A549 (cell line): ENCODE measurements at regions not wholly inside any gene's neighbourhood (a gene's known extent, or its start where the extent isn't known, plus 50 kb on each side); places are given as distances from the start of the nearest gene placed in this dataset.

ENCODE experiments used
- ATAC-seq, 2 experiments: fragments of 200-7000 bp in 1 of 2; fragments of >200 bp in 1 of 2; cut with Nextera tagmentation in 1 of 2; cut with Tn5 transposase in 1 of 2; 3 replicates each; pipeline versions ENCODE4 v1.8.0 to v1.9.1; 2018 to 2020; ENCODE audit warnings: mild to moderate bottlenecking in 1 of 2, moderate library complexity in 1 of 2
- CTCF ChIA-PET: fragments of 300-600 bp; sonication (Branson Sonifier 250); formaldehyde crosslinking; extraction: SDS; loops from one replicate; lab custom pipeline; 2021; ENCODE audit warnings: antibody characterized with exemption, inconsistent platforms; lab: Yijun Ruan, JAX
- POLR2A ChIA-PET: fragments of 350-600 bp; formaldehyde crosslinking; extraction: SDS; loops from one replicate; lab custom pipeline; 2021; ENCODE audit warnings: antibody characterized with exemption, inconsistent platforms; lab: Yijun Ruan, JAX
- DNase-seq, 2 experiments: peaks; one replicate each; pipeline versions ENCODE4 v3.0.0 to v3.0.0-alpha.2; 2011 to 2016; ENCODE audit warnings: low read depth in 1 of 2, low spot score in 1 of 2
- FAIRE-seq: peaks from 2 replicates; lab custom pipeline; 2011; peaks lifted over from hg19 to GRCh38; lab: Jason Lieb, UNC
- H3K27ac ChIP-seq, 2 experiments: fragments of >200 bp; sonication (Bioruptor Twin); formaldehyde crosslinking; 3 replicates each; pipeline ENCODE4 v1.5.1; 2016 to 2017
- H3K4me1 ChIP-seq: fragments of >200 bp; sonication (Bioruptor Twin); formaldehyde crosslinking; 3 replicates; pipeline ENCODE4 v1.6.1; 2016
- H3K4me2 ChIP-seq: fragments of >200 bp; sonication (Bioruptor Twin); formaldehyde crosslinking; 3 replicates; pipeline ENCODE4 v1.6.1; 2016
- H3K4me3 ChIP-seq: fragments of >200 bp; sonication (Bioruptor Twin); formaldehyde crosslinking; 3 replicates; pipeline ENCODE4 v1.5.1; 2016
- H3K9me3 ChIP-seq: fragments of >200 bp; sonication (Bioruptor Twin); formaldehyde crosslinking; 3 replicates; pipeline ENCODE4 v1.6.1; 2016
- BHLHE40 ChIP-seq: IDR thresholded peaks from 2 replicates; pipeline ENCODE4 v1.6.1; 2012; ENCODE audit warnings: low read depth, low read length, inconsistent platforms
- CEBPB ChIP-seq, 2 experiments: fragments of >200 bp in 1 of 2; sonication (Bioruptor Twin) in 1 of 2; formaldehyde crosslinking in 1 of 2; IDR thresholded peaks; 2 replicates each; pipeline ENCODE4 v1.6.1; 2012 to 2016
- CHD2 ChIP-seq: fragments of 150-350 bp; IDR thresholded peaks from 2 replicates; pipeline ENCODE4 v1.6.1; 2014; ENCODE audit warnings: low read length; ENCODE audit not compliant: partially characterized antibody
- E2F6 ChIP-seq: IDR thresholded peaks from 2 replicates; pipeline ENCODE4 v1.6.1; 2012; ENCODE audit warnings: low read depth, borderline replicate concordance
- EHMT2 ChIP-seq: fragments of 200-600 bp; sonication (generic); IDR thresholded peaks from 2 replicates; pipeline ENCODE4 v1.6.1; 2016; ENCODE audit warnings: antibody characterized with exemption, low read depth, mild to moderate bottlenecking, moderate library complexity
- ELK1 ChIP-seq: fragments of 150-350 bp; IDR thresholded peaks from 2 replicates; pipeline ENCODE4 v1.6.1; 2014; ENCODE audit warnings: low read depth, mild to moderate bottlenecking, low read length
- ESRRA ChIP-seq: fragments of 150-350 bp; IDR thresholded peaks from 2 replicates; pipeline ENCODE4 v1.6.1; 2014; ENCODE audit warnings: mild to moderate bottlenecking, low read length, borderline replicate concordance
- FOSB ChIP-seq: fragments of 250-450 bp; sonication (Bioruptor Pico); IDR thresholded peaks from 2 replicates; pipeline ENCODE4 v1.5.0; 2020; ENCODE audit warnings: mild to moderate bottlenecking, moderate library complexity
- GATA3 ChIP-seq: IDR thresholded peaks from 2 replicates; pipeline ENCODE4 v1.6.1; 2012; ENCODE audit warnings: borderline replicate concordance
- HMGXB4 ChIP-seq: fragments of 250-450 bp; sonication (Bioruptor Pico); IDR thresholded peaks from 2 replicates; pipeline ENCODE4 v1.5.0; 2021; ENCODE audit warnings: mild to moderate bottlenecking, moderate library complexity, borderline replicate concordance
- HOXA7 ChIP-seq: fragments of 250-450 bp; sonication (Bioruptor Pico); IDR thresholded peaks from 2 replicates; pipeline ENCODE4 v1.5.0; 2020; ENCODE audit warnings: mild to moderate bottlenecking, moderate library complexity
- HOXB5 ChIP-seq: fragments of 250-450 bp; sonication (Bioruptor Pico); IDR thresholded peaks from 2 replicates; pipeline ENCODE4 v1.5.0; 2020; ENCODE audit warnings: mild to moderate bottlenecking, moderate library complexity
- MAFK ChIP-seq: fragments of 450-650 bp; IDR thresholded peaks from 2 replicates; pipeline ENCODE4 v1.6.1; 2014; ENCODE audit not compliant: partially characterized antibody
- MAX ChIP-seq: IDR thresholded peaks from 2 replicates; pipeline ENCODE4 v1.6.1; 2012
- MAZ ChIP-seq: fragments of 150-350 bp; IDR thresholded peaks from 2 replicates; pipeline ENCODE4 v1.6.1; 2014; ENCODE audit warnings: antibody characterized with exemption, low read depth, low read length, borderline replicate concordance
- MYC ChIP-seq: IDR thresholded peaks from 2 replicates; pipeline ENCODE4 v1.6.1; 2012; ENCODE audit warnings: mild to moderate bottlenecking, inconsistent platforms, low read length, improper control_type of control experiment, borderline replicate concordance
- PHF8 ChIP-seq: fragments of 200-600 bp; sonication (generic); IDR thresholded peaks from 2 replicates; pipeline ENCODE4 v1.6.1; 2016; ENCODE audit warnings: low read depth, mild to moderate bottlenecking, antibody characterized with exemption, moderate library complexity, borderline replicate concordance
- POLR2AphosphoS2 ChIP-seq: conservative IDR thresholded peaks from 2 replicates; pipeline ENCODE4 v1.6.1; 2012; ENCODE audit warnings: low read length, improper control_type of control experiment, inconsistent platforms
- RAD21 ChIP-seq, 2 experiments: fragments of >200 bp in 1 of 2; sonication (Bioruptor Twin) in 1 of 2; formaldehyde crosslinking in 1 of 2; IDR thresholded peaks in 1 of 2; conservative IDR thresholded peaks in 1 of 2; 2 replicates in 1 of 2; 3 replicates in 1 of 2; pipeline ENCODE4 v1.6.1; 2012 to 2018; ENCODE audit warnings: inconsistent platforms in 1 of 2
- RARB ChIP-seq: fragments of 250-450 bp; sonication (Bioruptor Pico); IDR thresholded peaks from 2 replicates; pipeline ENCODE4 v1.8.0; 2021; ENCODE audit warnings: mild to moderate bottlenecking, moderate library complexity
- RNF2 ChIP-seq: fragments of 200-600 bp; sonication (generic); IDR thresholded peaks from 2 replicates; pipeline ENCODE4 v1.6.1; 2016; ENCODE audit warnings: low read depth, mild to moderate bottlenecking, antibody characterized with exemption, moderate library complexity, borderline replicate concordance
- WGBS: methylation state at CpG from one replicate; pipeline ENCODE4 v1.1.6; 2017; ENCODE audit errors: missing lambda C conversion rate; 5-methylcytosine and 5-hydroxymethylcytosine counted together
- TF ChIP-seq, protein P1 (sequence below): fragments of >200 bp; sonication (Bioruptor Twin); formaldehyde crosslinking; IDR thresholded peaks from 3 replicates; pipeline ENCODE4 v1.6.1; 2016
- TF ChIP-seq, protein P2 (sequence below): IDR thresholded peaks from 2 replicates; pipeline ENCODE4 v1.6.1; 2012
- TF ChIP-seq, protein P3 (sequence below): fragments of >200 bp; sonication (Bioruptor Twin); formaldehyde crosslinking; IDR thresholded peaks from 3 replicates; pipeline ENCODE4 v1.5.1; 2016

DNA sequence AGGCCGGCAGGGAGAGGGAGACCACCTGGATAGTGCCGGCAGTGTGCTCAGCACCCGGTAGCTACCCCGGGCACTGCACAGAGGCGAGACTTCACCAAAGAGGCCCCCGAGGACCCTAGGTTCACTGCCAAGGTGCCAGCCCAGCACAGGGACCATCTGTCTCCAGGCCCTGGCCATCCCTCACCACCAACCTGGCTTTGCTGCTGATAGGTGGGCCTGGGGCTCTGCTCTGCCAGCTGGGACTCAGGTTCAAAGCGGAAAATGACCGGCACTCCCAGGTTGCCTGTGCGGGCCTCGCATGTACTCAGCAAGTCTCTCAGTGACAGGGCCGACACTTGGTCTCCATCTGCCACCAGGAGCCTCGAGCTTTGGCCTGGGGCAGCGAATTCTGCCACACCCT lies 812.2 kb downstream of the BRD1 start:
- H3K4me3 ChIP-seq: no peak overlapping the region
- no peaks in the 10 kb centered on the region for H3K4me1 ChIP-seq
- ChIA-PET POLR2A (no interaction called here), CTCF (no interaction called here)
- no peak for ATAC-seq
- DNase-seq: no peak
- TF ChIP-seq MAX (no peak), RAD21 (conservative IDR thresholded peaks at IDR 0.05 in 1 of 2, IDR thresholded peaks at IDR 0.05 in 1 of 2) (no peak), CHD2 (no peak)
- no peak overlapping the region for H3K4me2 ChIP-seq
- H3K27ac ChIP-seq: no peak overlapping the region
- H3K9me3 ChIP-seq: no peaks in the 10 kb centered on the region
- FAIRE-seq: no peak
- WGBS: 54% methylated on average over 13 of the region's 13 CpGs

DNA sequence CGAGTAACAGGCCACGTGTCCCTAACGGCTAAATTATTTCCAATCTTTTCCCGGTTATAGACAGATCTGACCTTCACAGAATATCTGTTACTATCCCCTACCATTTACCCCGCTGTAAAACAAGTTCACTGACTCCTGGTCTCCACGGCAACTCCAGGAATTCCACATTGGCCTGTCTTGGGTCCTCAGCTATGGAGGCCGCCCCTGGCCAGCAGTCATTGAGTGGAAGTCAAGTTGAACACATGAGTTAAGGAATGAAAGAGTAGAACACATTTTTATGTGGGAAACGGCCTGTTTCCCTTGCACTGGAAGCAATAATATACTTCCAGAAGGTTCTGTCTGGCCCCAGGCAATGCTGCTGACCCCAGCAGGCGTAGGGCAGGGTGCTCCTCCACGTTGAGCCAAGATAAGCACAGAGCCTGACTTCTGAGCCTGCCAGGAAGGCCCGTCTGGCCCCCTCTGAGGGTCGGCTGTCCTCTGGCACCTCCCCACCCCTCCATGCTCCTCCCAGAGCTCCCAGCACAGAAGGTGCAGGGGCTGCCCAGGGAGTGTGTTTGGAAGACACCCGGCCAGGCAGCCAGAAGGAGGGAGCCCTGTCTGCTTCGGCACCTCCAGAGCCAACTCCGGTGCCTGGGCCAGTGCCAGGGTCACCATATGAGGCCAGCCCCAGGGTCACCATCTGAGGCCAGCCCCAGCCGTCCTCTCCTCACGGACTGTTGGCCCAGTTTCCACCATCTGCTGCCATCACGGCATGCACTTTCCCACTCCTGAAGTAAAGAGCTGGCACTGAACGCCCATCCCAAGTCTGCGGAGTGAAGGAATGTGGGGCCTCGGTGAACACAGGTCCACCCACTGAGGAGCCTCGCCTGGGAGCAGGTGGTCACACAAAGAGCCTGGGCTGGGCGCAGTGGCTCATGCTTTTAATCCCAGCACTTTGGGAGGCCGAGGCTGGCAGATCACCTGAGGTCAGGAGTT lies 813.2 kb downstream of the BRD1 start:
- FAIRE-seq (no peak), ATAC-seq (no peak), DNase-seq (no peak)
- no peak overlapping the region for H3K4me2 ChIP-seq
- ChIA-PET POLR2A (no interaction called here), CTCF (no interaction called here)
- H3K4me1 ChIP-seq: no peaks in the 10 kb centered on the region
- TF ChIP-seq MYC: no peak
- TF ChIP-seq, protein P1, sequence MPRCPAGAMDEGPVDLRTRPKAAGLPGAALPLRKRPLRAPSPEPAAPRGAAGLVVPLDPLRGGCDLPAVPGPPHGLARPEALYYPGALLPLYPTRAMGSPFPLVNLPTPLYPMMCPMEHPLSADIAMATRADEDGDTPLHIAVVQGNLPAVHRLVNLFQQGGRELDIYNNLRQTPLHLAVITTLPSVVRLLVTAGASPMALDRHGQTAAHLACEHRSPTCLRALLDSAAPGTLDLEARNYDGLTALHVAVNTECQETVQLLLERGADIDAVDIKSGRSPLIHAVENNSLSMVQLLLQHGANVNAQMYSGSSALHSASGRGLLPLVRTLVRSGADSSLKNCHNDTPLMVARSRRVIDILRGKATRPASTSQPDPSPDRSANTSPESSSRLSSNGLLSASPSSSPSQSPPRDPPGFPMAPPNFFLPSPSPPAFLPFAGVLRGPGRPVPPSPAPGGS: no peak
- no peak for TF ChIP-seq POLR2AphosphoS2
- no peak for TF ChIP-seq E2F6
- no peak for TF ChIP-seq EHMT2
- no peak for TF ChIP-seq MAZ
- TF ChIP-seq, protein P2, sequence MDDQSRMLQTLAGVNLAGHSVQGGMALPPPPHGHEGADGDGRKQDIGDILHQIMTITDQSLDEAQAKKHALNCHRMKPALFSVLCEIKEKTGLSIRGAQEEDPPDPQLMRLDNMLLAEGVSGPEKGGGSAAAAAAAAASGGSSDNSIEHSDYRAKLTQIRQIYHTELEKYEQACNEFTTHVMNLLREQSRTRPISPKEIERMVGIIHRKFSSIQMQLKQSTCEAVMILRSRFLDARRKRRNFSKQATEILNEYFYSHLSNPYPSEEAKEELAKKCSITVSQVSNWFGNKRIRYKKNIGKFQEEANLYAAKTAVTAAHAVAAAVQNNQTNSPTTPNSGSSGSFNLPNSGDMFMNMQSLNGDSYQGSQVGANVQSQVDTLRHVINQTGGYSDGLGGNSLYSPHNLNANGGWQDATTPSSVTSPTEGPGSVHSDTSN: no peak
- TF ChIP-seq MAFK: no peak
- no peak for TF ChIP-seq HMGXB4 (CRISPR knock-in tag)
- no peak for TF ChIP-seq GATA3
- no peak for TF ChIP-seq BHLHE40
- no peak for TF ChIP-seq FOSB (CRISPR knock-in tag)
- TF ChIP-seq RNF2: no peak
- H3K9me3 ChIP-seq: no peaks in the 10 kb centered on the region
- H3K27ac ChIP-seq: no peak overlapping the region
- WGBS: 46% methylated on average over 17 of the region's 24 CpGs
- H3K4me3 ChIP-seq: no peak overlapping the region

GRCh38 chr22:49013707-49014106 lies 814.0 kb downstream of the BRD1 start:
- Histone ChIP-seq H3K4me2 (no peak overlapping the region), H3K27ac (no peak overlapping the region), H3K9me3 (no peaks in the 10 kb centered on the region), H3K4me1 (no peaks in the 10 kb centered on the region), H3K4me3 (no peak overlapping the region)
- POLR2A ChIA-PET: no interaction called here
- FAIRE-seq (no peak), DNase-seq (no peak), ATAC-seq (no peak)
- CTCF ChIA-PET: no interaction called here
- 47% methylated on average over 8 of the region's 12 CpGs for WGBS
- no peak for TF ChIP-seq HOXB5
- TF ChIP-seq RAD21 (conservative IDR thresholded peaks at IDR 0.05 in 1 of 2, IDR thresholded peaks at IDR 0.05 in 1 of 2): no peak
- TF ChIP-seq HOXA7 (CRISPR knock-in tag): no peak
- no peak for TF ChIP-seq CEBPB (IDR thresholded peaks at IDR 0.05)
- TF ChIP-seq, protein P3, sequence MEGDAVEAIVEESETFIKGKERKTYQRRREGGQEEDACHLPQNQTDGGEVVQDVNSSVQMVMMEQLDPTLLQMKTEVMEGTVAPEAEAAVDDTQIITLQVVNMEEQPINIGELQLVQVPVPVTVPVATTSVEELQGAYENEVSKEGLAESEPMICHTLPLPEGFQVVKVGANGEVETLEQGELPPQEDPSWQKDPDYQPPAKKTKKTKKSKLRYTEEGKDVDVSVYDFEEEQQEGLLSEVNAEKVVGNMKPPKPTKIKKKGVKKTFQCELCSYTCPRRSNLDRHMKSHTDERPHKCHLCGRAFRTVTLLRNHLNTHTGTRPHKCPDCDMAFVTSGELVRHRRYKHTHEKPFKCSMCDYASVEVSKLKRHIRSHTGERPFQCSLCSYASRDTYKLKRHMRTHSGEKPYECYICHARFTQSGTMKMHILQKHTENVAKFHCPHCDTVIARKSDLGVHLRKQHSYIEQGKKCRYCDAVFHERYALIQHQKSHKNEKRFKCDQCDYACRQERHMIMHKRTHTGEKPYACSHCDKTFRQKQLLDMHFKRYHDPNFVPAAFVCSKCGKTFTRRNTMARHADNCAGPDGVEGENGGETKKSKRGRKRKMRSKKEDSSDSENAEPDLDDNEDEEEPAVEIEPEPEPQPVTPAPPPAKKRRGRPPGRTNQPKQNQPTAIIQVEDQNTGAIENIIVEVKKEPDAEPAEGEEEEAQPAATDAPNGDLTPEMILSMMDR: no peak
- no peak for TF ChIP-seq PHF8
- no peak for TF ChIP-seq ESRRA
- TF ChIP-seq RARB (CRISPR knock-in tag): no peak
- no peak for TF ChIP-seq MAFK
- no peak for TF ChIP-seq ELK1
- TF ChIP-seq MAZ: no peak
